Fibroblast of villous mesenchyme (primary cell): ENCODE measurements at regions not wholly inside any gene's neighbourhood (a gene's known extent, or its start where the extent isn't known, plus 50 kb on each side); places are given as distances from the start of the nearest gene placed in this dataset.

ENCODE experiments used
- DNase-seq: peaks from one replicate; pipeline ENCODE4 v3.0.0-alpha.2; 2010; ENCODE audit warnings: low read depth
- H3K4me3 ChIP-seq: 2 replicates; pipeline ENCODE4 v1.5.1; 2011; ENCODE audit warnings: low read depth, mild to moderate bottlenecking, low read length
- TF ChIP-seq, protein P1 (sequence below): IDR thresholded peaks from 2 replicates; pipeline ENCODE4 v1.5.1; 2012; ENCODE audit warnings: low read depth, mild to moderate bottlenecking, low read length; ENCODE audit not compliant: insufficient read depth

DNA sequence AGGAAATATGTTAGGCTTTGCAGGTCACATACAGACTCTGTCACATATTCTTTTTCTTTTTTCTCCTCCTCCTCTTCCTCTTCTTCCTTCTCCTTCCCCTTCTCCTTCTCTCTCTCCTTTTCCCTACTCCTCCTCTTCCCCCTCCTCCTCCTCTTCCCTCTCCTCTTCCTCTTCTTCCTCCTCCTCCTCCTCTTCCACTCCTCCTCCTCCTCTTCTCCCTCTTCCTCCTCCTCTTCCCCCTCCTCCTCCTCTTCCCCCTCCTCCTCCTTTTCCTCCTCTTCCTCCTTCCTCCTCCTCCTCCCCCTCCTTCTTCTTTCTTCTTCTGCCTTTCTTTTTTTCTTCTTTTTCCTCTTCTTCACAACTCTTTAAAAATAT is 159.8 kb downstream of the KIF20B start:
- TF ChIP-seq, protein P1, sequence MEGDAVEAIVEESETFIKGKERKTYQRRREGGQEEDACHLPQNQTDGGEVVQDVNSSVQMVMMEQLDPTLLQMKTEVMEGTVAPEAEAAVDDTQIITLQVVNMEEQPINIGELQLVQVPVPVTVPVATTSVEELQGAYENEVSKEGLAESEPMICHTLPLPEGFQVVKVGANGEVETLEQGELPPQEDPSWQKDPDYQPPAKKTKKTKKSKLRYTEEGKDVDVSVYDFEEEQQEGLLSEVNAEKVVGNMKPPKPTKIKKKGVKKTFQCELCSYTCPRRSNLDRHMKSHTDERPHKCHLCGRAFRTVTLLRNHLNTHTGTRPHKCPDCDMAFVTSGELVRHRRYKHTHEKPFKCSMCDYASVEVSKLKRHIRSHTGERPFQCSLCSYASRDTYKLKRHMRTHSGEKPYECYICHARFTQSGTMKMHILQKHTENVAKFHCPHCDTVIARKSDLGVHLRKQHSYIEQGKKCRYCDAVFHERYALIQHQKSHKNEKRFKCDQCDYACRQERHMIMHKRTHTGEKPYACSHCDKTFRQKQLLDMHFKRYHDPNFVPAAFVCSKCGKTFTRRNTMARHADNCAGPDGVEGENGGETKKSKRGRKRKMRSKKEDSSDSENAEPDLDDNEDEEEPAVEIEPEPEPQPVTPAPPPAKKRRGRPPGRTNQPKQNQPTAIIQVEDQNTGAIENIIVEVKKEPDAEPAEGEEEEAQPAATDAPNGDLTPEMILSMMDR: no peak
- DNase-seq: no peak
- no peak overlapping the region for H3K4me3 ChIP-seq

DNA sequence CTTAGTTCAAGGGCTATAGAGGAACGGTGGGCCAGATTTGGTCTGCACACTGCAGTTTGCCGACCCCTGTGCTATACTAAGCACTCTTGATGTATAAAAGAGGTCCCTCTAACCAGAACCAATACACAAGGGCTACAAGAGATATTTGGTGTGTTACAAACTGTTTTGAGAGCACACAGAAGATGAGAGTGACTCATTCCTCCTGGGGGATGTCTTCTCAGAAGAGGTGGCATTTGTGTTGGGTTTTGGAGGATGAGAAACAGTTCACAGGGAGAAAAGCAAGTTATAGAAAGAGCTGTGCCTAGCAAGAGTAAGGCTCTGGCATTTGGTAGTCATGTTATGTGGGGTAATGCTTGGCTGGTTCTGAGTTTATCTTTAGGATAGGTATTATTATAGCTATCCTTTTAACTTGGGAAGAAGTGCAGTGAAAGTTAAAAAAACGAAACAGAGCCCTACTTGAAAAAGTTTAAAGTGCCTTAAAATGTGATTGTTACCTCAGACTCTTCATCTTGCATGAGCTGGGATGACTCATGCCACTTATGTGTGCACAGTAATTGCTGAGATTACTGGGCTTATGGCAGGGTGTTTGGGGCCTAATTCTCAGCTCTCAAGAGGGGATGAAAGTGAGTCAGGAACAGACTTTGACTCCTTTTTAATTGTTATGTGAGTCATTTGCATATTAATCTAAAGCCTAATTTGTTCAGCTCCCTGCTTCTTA is 160.4 kb downstream of the KIF20B start:
- DNase-seq: peak; percentile 75
- TF ChIP-seq, protein P1: no peak
- no peak overlapping the region for H3K4me3 ChIP-seq

DNA sequence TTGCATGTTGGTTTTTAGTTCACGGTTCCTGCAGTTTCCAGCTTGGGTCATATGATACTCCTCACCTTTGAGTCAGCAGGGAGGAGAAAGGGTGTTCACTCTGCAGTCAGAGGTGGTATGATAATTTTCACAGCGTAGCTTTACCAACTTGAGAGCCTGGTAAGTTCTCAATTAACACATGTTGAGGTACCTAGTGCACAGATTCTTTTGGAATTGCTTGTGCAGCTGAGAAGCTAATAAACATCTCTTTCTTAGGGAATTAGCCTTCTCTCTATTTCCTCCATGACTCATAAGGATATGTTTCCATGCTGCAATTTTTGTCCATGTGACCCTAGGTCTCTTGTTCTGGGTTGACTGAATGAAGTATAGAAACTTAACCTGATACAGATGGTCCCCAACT is 166.6 kb downstream of the KIF20B start:
- peak; percentile 40 for DNase-seq
- H3K4me3 ChIP-seq: no peak overlapping the region

DNA sequence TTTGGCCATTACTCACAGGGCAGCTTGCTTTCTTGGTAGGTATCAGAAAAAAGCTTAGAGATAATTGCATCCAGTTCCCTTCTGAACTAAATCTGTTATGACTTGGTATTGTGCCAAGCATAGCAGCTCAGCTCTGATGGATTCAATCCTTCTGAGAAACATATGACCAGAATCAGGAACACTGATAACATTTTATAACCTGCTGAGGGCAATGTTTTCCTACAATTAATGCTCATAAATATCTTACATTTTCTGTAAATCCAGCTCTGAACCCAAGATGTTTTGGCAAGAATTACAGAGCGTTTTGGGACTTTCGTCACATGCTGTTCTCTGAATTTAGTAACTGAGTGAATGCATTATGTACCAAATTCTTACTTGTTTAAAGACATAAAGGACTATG is 167.8 kb downstream of the KIF20B start:
- peak; percentile 61 for DNase-seq
- TF ChIP-seq, protein P1: no peak
- H3K4me3 ChIP-seq: no peak overlapping the region

More for the DNA sequence above, 166.6 kb downstream of the KIF20B start:
- TF ChIP-seq, protein P1: no peak

DNA sequence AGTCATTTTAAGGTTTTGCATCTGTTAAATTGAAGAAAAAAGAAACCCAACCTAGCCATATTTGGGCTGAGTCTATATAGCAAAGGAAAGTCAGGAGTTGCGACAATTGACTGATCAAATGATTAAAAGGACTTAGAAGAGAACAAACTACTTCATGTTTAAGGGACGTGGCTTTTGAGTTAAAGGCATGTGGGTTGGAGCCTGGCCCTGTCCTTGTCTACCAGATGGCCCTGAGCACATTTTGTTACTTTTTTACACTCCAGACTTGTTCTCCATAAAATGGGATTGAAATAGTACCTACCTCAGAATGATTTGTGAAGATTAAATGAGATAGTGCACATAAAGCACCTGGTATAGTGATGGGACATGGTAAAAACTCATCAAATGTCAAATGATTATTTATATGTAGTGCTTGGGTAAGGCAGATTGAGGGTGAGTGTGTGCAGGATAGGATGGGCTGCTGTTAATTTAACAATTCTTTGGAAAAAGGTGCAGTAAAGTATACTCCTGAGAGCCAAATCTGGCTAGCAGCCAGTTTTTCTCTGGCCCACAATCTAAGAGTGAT is 168.3 kb downstream of the KIF20B start:
- TF ChIP-seq, protein P1: no peak
- no peak overlapping the region for H3K4me3 ChIP-seq
- DNase-seq: no peak

DNA sequence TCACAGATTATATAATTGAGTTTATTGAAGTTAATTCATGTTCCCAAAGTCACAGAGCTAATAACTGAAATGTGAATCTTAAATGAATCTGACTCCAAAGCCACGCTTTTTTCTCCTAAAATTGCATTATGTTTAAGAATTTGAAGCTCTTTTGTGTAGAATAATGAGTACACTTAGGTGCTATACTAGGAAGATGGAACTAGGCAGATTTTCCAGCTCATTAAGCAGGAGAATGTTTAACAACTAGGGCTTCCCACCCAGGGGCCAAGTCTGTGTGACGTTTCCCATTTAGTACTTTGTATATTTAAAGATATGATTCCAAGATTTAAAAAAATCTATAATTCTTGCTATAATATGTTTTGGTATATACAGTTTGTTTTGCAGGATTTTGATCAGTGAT is 169.5 kb downstream of the KIF20B start:
- TF ChIP-seq, protein P1: no peak
- no peak overlapping the region for H3K4me3 ChIP-seq
- DNase-seq: no peak
